GM12872 (cell line): ENCODE measurements at regions not wholly inside any gene's neighbourhood (a gene's known extent, or its start where the extent isn't known, plus 50 kb on each side); places are given as distances from the start of the nearest gene placed in this dataset.

Experiments used
- CTCF ChIP-seq: IDR thresholded peaks from 3 replicates; pipeline ENCODE4 v1.5.1; 2011; ENCODE audit warnings: low read depth, mild to moderate bottlenecking, low read length, moderate library complexity; ENCODE audit not compliant: insufficient read depth

GRCh38 chr1:224500796-224501195 is 66.2 kb upstream of the WDR26 start:
- no peak for TF ChIP-seq CTCF

GRCh38 chr1:224501836-224502235 is 67.2 kb upstream of the WDR26 start:
- no peak for TF ChIP-seq CTCF

- no peak for TF ChIP-seq CTCF
Measured at GRCh38 chr1:224502459-224503160, 68.0 kb upstream of the WDR26 start.

GRCh38 chr1:224503161-224504118 is 68.8 kb upstream of the WDR26 start:
- TF ChIP-seq CTCF, result peak; percentile 47

GRCh38 chr1:224504297-224505041 is 69.9 kb upstream of the WDR26 start:
- TF ChIP-seq CTCF, result no peak

- TF ChIP-seq CTCF, result no peak
Measured at GRCh38 chr1:224505454-224506093, 71.0 kb upstream of the WDR26 start.
